SU-DHL-6 (cell line): ENCODE measurements at regions not wholly inside any gene's neighbourhood (a gene's known extent, or its start where the extent isn't known, plus 50 kb on each side); places are given as distances from the start of the nearest gene placed in this dataset.

Experiments used
- CTCF ChIP-seq: fragments of 200-600 bp; sonication (generic); IDR thresholded peaks from one replicate; pipeline ENCODE4 v1.5.1; 2017; ENCODE audit warnings: antibody characterized with exemption, mild to moderate bottlenecking, low read length, moderate library complexity; ENCODE audit not compliant: insufficient read depth, poor library complexity, severe bottlenecking
- EZH2phosphoT487 ChIP-seq: fragments of 200-600 bp; sonication (generic), shearing (Covaris generic); conservative IDR thresholded peaks from 2 replicates; pipeline ENCODE4 v1.6.1; 2018; ENCODE audit warnings: mild to moderate bottlenecking, antibody characterized with exemption, low read length, moderate library complexity, mixed read lengths

- TF ChIP-seq CTCF (no peak), EZH2phosphoT487 (no peak)
Measured at GRCh38 chr13:58190577-58190976, 559.0 kb downstream of the PCDH17 start.
